ENCODE measurements at regions not wholly inside any gene's neighbourhood (a gene's known extent, or its start where the extent isn't known, plus 50 kb on each side); places are given as distances from the start of the nearest gene placed in this dataset.

- H3K4me3 ChIP-seq (ENCODE audit: low read depth, low read length) = no peak overlapping the region
- TF ChIP-seq CTCF (IDR thresholded peaks at IDR 0.05; ENCODE audit: control insufficient read depth, extremely low read depth, insufficient read depth) = no peak
- no peak for DNase-seq (ENCODE audit: low read depth)
Measured at GRCh38 chr5:64110222-64110621, 55.4 kb upstream of the RNF180 start.

- no peak overlapping the region for H3K4me3 ChIP-seq (ENCODE audit: low read depth, low read length)
- no peak for DNase-seq (ENCODE audit: low read depth)
- TF ChIP-seq CTCF (IDR thresholded peaks at IDR 0.05; ENCODE audit: control insufficient read depth, extremely low read depth, insufficient read depth) = no peak
Measured at GRCh38 chr5:64108674-64109073, 57.0 kb upstream of the RNF180 start.

GRCh38 chr5:64100203-64100602, 65.4 kb upstream of the RNF180 start:
- no peak for DNase-seq (ENCODE audit: low read depth)
- no peak for TF ChIP-seq CTCF (IDR thresholded peaks at IDR 0.05; ENCODE audit: control insufficient read depth, extremely low read depth, insufficient read depth)
- H3K4me3 ChIP-seq (ENCODE audit: low read depth, low read length) = no peak overlapping the region

GRCh38 chr5:64096771-64097170, 68.9 kb upstream of the RNF180 start:
- no peak for TF ChIP-seq CTCF (IDR thresholded peaks at IDR 0.05; ENCODE audit: control insufficient read depth, extremely low read depth, insufficient read depth)
- DNase-seq (ENCODE audit: low read depth) = no peak

GRCh38 chr5:64077589-64077988, 88.1 kb upstream of the RNF180 start:
- no peak for DNase-seq (ENCODE audit: low read depth)
- no peak for TF ChIP-seq CTCF (IDR thresholded peaks at IDR 0.05; ENCODE audit: control insufficient read depth, extremely low read depth, insufficient read depth)
- H3K4me3 ChIP-seq (ENCODE audit: low read depth, low read length) = no peak overlapping the region

More at GRCh38 chr5:64096771-64097170, 68.9 kb upstream of the RNF180 start:
- H3K4me3 ChIP-seq (ENCODE audit: low read depth, low read length) = no peak overlapping the region

- H3K4me3 ChIP-seq (ENCODE audit: low read depth, low read length) = no peak overlapping the region
- peak; percentile 62 for TF ChIP-seq CTCF (IDR thresholded peaks at IDR 0.05; ENCODE audit: control insufficient read depth, extremely low read depth, insufficient read depth)
- DNase-seq (ENCODE audit: low read depth) = peak; percentile 10
Measured at GRCh38 chr5:64074533-64074932, 91.1 kb upstream of the RNF180 start.

GRCh38 chr5:64069486-64069885, 96.2 kb upstream of the RNF180 start:
- no peak overlapping the region for H3K4me3 ChIP-seq (ENCODE audit: low read depth, low read length)
- no peak for TF ChIP-seq CTCF (IDR thresholded peaks at IDR 0.05; ENCODE audit: control insufficient read depth, extremely low read depth, insufficient read depth)

More at GRCh38 chr5:64069486-64069885, 96.2 kb upstream of the RNF180 start:
- DNase-seq (ENCODE audit: low read depth) = no peak

Measured in LNCaP clone FGC (cell line).